ENCODE measurements at regions not wholly inside any gene's neighbourhood (a gene's known extent, or its start where the extent isn't known, plus 50 kb on each side); places are given as distances from the start of the nearest gene placed in this dataset.

- TF ChIP-seq POLR2A (IDR thresholded peaks at IDR 0.05): no peak
- TF ChIP-seq CTCF (IDR thresholded peaks at IDR 0.05): no peak
Observed at GRCh38 chr2:47309472-47309951, 59.6 kb upstream of the EPCAM start.

All from adrenal gland (tissue), 5 donors.